ENCODE measurements at regions not wholly inside any gene's neighbourhood (a gene's known extent, or its start where the extent isn't known, plus 50 kb on each side); places are given as distances from the start of the nearest gene placed in this dataset.

DNA sequence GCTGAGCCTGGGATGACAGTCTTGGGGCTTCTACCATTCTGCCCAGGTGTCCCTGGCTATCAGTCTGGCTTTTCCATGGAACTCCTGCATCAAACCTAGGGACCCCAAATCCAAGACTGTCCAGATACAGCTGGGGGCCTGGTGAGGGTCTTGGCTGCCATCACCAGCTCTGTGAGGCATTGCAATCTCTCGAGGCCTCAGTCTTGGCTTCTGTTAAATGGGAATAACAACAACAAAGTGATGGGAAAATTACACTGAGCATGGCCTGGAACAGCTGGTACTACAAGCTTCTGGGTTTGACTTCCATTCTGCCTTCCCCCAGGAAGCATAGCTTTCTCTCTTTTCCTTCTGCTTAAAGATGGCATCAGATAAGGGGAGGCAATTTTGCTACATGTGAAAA is 50.0 kb upstream of the LCTL start:
- DNase-seq (ENCODE audit: insufficient read length, low spot score), result no peak
- TF ChIP-seq, protein P1, sequence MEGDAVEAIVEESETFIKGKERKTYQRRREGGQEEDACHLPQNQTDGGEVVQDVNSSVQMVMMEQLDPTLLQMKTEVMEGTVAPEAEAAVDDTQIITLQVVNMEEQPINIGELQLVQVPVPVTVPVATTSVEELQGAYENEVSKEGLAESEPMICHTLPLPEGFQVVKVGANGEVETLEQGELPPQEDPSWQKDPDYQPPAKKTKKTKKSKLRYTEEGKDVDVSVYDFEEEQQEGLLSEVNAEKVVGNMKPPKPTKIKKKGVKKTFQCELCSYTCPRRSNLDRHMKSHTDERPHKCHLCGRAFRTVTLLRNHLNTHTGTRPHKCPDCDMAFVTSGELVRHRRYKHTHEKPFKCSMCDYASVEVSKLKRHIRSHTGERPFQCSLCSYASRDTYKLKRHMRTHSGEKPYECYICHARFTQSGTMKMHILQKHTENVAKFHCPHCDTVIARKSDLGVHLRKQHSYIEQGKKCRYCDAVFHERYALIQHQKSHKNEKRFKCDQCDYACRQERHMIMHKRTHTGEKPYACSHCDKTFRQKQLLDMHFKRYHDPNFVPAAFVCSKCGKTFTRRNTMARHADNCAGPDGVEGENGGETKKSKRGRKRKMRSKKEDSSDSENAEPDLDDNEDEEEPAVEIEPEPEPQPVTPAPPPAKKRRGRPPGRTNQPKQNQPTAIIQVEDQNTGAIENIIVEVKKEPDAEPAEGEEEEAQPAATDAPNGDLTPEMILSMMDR (IDR thresholded peaks at IDR 0.05; ENCODE audit: insufficient read depth, missing control alignments), result no peak
- no peak for FAIRE-seq

- TF ChIP-seq, protein P1 (IDR thresholded peaks at IDR 0.05; ENCODE audit: insufficient read depth, missing control alignments), result no peak
- DNase-seq (ENCODE audit: insufficient read length, low spot score) (no peak), FAIRE-seq (no peak)
These were observed 51.6 kb upstream of the LCTL start for GRCh38 chr15:66617137-66618090.

DNA sequence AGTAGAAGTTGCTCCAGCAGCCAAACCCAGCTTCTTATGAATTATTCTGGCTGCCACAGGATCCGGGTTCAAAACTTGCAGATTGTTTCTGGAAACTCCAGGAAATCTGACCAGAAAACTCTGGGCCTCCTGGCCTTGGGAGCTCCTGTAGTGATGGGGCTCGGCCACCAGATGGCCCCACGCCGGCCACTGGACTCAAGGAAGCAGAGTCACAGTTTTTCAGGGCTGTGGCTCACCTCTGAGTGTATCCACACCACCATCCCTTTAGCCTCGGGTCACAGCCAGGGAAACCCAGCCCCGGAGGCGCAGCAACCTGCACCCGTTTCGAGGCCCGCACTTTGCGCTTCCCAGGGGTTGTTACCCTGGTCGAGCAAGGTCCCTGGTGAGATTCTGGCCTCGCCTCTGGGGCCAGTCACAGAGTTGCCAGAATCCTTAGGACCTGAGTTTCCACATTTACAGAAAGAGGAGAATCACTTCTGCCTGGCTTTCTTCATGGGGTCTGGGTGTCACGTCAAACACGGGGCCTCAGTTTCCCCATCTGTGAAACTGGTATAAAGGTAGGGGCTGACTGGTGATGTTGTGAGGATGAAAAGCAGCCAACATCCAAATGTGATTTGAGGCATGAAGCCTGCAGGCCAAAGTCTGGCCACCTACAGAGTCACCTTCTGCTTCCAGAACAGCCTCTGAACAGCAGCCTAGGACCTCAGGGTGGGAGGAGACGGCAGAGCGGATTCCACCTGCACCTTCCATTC is 53.5 kb upstream of the LCTL start:
- peak; percentile 63 for DNase-seq (ENCODE audit: insufficient read length, low spot score)
- TF ChIP-seq, protein P1 (IDR thresholded peaks at IDR 0.05; ENCODE audit: insufficient read depth, missing control alignments), result peak; percentile 73
- no peak for FAIRE-seq

- TF ChIP-seq, protein P1 (IDR thresholded peaks at IDR 0.05; ENCODE audit: insufficient read depth, missing control alignments), result no peak
- no peak for DNase-seq (ENCODE audit: insufficient read length, low spot score)
- no peak for FAIRE-seq
These were observed 54.5 kb upstream of the LCTL start for GRCh38 chr15:66620341-66620740.

- DNase-seq (ENCODE audit: insufficient read length, low spot score) (no peak), FAIRE-seq (no peak)
- TF ChIP-seq, protein P1 (IDR thresholded peaks at IDR 0.05; ENCODE audit: insufficient read depth, missing control alignments), result no peak
These were observed 55.0 kb upstream of the LCTL start for GRCh38 chr15:66620744-66621344.

DNA sequence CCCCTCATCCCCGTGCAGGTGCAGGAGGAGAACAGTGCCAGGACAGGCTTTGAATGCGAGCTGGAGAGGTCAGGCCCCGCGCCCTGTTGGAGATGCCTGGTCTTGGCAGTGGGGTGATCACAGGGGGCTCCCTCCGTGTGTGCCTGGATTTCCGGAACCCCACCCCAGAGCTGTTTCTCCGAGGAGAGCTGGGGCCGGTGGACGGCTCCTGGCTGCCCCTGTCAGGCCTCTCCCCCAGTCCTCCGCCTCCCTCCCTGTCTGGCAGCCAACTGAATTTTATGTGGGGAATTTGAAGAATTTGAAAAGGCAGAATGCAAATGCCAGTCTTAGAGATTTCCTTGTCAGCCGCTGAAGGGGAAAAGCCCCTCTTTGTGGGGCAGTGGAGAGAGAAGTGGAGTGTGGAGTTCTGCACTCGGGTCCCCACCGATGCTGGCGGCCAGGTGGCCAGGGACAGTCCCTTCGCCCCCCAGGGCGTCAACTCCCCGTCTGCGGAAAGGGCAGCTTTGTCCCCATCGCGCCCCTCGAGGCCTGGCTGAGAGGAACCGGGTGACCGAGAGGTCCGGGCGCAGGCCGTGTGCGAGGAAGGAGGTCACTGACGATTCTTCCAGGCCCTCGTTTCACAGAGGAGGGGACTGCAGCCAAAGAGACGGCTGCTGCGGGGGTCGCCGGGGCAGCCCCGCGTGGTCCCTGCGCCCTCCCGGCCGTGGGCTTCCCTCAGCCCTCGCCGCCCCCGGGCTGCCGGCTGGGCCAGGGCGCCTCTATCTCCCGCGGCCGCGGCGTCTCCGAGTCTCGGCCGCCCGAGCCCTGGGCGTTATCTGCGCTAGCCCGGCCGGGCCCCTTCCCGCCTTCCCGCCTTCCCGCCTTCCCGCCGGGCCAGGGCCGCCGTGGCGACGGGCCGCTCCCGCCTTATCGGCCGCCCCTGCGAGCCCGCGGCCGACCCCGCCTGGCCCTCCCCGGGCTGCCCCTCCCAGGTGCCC is 56.0 kb upstream of the LCTL start:
- TF ChIP-seq, protein P1 (IDR thresholded peaks at IDR 0.05; ENCODE audit: insufficient read depth, missing control alignments), result no peak
- no peak for DNase-seq (ENCODE audit: insufficient read length, low spot score)

More for the DNA sequence above, 56.0 kb upstream of the LCTL start:
- FAIRE-seq, result no peak

Data from D721Med (cell line).